Cardiac muscle cell (in vitro differentiated cells and primary cell): ENCODE measurements at regions not wholly inside any gene's neighbourhood (a gene's known extent, or its start where the extent isn't known, plus 50 kb on each side); places are given as distances from the start of the nearest gene placed in this dataset.
A peak's percentile ranks its signal among the peaks of the same experiment; 100 is the strongest.

ENCODE experiments used
- DNase-seq, 2 donors: peaks; one replicate each; pipeline versions ENCODE4 v3.0.0 to v3.0.0-alpha.2; 2010 to 2017; ENCODE audit warnings: low read depth in 1 of 2, low spot score in 1 of 2
- H3K27ac ChIP-seq: fragments of 200-600 bp; sonication (generic); 2 replicates; pipeline ENCODE4 v1.5.1; 2016
- H3K27me3 ChIP-seq: fragments of 200-600 bp; sonication (generic); 2 replicates; pipeline ENCODE4 v1.6.0; 2016; ENCODE audit warnings: control low read depth
- H3K36me3 ChIP-seq: fragments of 200-600 bp; sonication (generic); 2 replicates; pipeline ENCODE4 v1.5.1; 2016; ENCODE audit warnings: control low read depth
- H3K4me1 ChIP-seq: fragments of 200-600 bp; sonication (generic); 2 replicates; pipeline ENCODE4 v1.8.1; 2017; ENCODE audit warnings: low read depth, mild to moderate bottlenecking, mixed run types
- H3K4me3 ChIP-seq: fragments of 200-600 bp; sonication (generic); 2 replicates; pipeline ENCODE4 v1.5.1; 2016; ENCODE audit warnings: mild to moderate bottlenecking
- H3K9me3 ChIP-seq: fragments of 200-600 bp; sonication (generic); 2 replicates; pipeline ENCODE4 v1.5.1; 2017; ENCODE audit warnings: low read depth, mild to moderate bottlenecking, control low read depth
- TF ChIP-seq, protein P1 (sequence below): IDR thresholded peaks from 2 replicates; pipeline ENCODE4 v1.5.1; 2012; ENCODE audit warnings: low read depth, mild to moderate bottlenecking, low read length

DNA sequence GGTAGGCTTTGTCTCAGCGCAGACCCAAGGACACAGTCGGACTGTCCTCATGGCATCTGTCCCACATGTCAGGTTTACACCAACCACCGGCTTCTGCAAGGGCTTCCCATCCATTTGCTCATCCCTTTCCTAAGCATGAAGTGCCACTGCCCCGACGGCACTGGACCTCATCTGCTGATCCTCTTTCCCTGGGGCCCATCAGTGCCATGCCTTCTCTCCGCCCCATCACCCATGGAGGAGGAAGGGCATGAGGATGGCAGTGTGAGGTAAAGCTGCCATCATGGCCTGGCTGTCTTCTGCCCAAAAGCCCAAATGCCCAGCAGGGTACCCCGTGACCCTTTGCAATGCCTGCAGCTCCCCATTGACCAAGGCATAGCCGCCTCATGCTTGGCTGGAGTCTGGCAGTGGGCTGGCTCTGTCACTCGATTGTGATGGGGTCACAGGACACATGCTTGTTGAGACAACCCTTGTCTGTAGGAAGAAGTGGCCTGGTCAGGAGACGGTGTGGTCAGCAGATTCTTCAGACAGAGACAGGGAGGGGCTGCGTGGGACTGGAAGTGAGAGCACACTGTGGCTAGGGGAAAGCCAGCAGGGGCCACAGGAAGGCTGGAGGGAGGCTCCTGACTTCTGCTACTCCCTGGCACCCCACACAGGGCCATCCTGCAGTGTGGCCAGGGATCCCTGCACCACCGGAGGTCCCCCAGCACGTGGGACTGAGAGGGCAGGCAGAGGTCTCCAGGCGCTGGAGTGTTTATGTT lies 493.7 kb upstream of the HS6ST1 start:
- DNase-seq: no peak
- Histone ChIP-seq H3K27me3 (no peaks in the 10 kb centered on the region), H3K4me1 (no peaks in the 10 kb centered on the region), H3K36me3 (no peaks in the 10 kb centered on the region), H3K4me3 (no peak overlapping the region), H3K9me3 (no peaks in the 10 kb centered on the region), H3K27ac (no peak overlapping the region)
- TF ChIP-seq, protein P1, sequence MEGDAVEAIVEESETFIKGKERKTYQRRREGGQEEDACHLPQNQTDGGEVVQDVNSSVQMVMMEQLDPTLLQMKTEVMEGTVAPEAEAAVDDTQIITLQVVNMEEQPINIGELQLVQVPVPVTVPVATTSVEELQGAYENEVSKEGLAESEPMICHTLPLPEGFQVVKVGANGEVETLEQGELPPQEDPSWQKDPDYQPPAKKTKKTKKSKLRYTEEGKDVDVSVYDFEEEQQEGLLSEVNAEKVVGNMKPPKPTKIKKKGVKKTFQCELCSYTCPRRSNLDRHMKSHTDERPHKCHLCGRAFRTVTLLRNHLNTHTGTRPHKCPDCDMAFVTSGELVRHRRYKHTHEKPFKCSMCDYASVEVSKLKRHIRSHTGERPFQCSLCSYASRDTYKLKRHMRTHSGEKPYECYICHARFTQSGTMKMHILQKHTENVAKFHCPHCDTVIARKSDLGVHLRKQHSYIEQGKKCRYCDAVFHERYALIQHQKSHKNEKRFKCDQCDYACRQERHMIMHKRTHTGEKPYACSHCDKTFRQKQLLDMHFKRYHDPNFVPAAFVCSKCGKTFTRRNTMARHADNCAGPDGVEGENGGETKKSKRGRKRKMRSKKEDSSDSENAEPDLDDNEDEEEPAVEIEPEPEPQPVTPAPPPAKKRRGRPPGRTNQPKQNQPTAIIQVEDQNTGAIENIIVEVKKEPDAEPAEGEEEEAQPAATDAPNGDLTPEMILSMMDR: no peak

- DNase-seq: no peak
- TF ChIP-seq, protein P1: no peak
- Histone ChIP-seq H3K36me3 (no peaks in the 10 kb centered on the region), H3K9me3 (no peaks in the 10 kb centered on the region), H3K4me3 (no peak overlapping the region), H3K27ac (no peak overlapping the region), H3K27me3 (no peaks in the 10 kb centered on the region), H3K4me1 (no peaks in the 10 kb centered on the region)
Measured at GRCh38 chr2:128813352-128814034, 494.8 kb upstream of the HS6ST1 start.

DNA sequence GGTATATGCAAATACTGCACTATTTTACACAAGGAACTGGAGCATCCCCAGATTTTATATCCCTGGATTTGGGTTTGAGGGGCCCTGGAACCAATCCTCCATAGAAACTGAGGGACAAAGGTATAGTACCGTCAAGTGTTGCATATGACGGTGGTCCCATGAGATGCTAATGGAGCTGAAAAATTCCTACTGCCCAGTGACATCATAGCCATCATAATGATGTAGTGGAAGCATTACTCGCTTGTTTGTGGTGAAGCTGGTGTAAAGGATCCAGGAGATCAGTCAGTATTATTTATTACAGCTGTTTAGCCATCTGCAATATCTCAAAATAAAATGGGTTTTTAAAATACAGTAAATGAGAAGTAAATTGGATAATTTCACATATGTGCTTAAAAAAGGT lies 496.6 kb upstream of the HS6ST1 start:
- H3K36me3 ChIP-seq: no peaks in the 10 kb centered on the region
- no peaks in the 10 kb centered on the region for H3K27me3 ChIP-seq
- no peaks in the 10 kb centered on the region for H3K4me1 ChIP-seq
- H3K9me3 ChIP-seq: no peaks in the 10 kb centered on the region
- TF ChIP-seq, protein P1: no peak
- DNase-seq: no peak
- no peak overlapping the region for H3K27ac ChIP-seq
- no peak overlapping the region for H3K4me3 ChIP-seq

- peak in 1 of 2 donors; percentile 6 for DNase-seq
- no peaks in the 10 kb centered on the region for H3K4me1 ChIP-seq
- no peaks in the 10 kb centered on the region for H3K9me3 ChIP-seq
- no peak overlapping the region for H3K4me3 ChIP-seq
- TF ChIP-seq, protein P1: no peak
- no peaks in the 10 kb centered on the region for H3K27me3 ChIP-seq
- H3K27ac ChIP-seq: no peak overlapping the region
- no peaks in the 10 kb centered on the region for H3K36me3 ChIP-seq
Measured at GRCh38 chr2:128817171-128817570, 498.5 kb upstream of the HS6ST1 start.

- no peaks in the 10 kb centered on the region for H3K36me3 ChIP-seq
- TF ChIP-seq, protein P1: no peak
- no peaks in the 10 kb centered on the region for H3K4me1 ChIP-seq
- H3K9me3 ChIP-seq: no peaks in the 10 kb centered on the region
- no peak overlapping the region for H3K27ac ChIP-seq
- no peaks in the 10 kb centered on the region for H3K27me3 ChIP-seq
- DNase-seq: no peak
- no peak overlapping the region for H3K4me3 ChIP-seq
Measured at GRCh38 chr2:128817813-128818212, 499.1 kb upstream of the HS6ST1 start.
